HCT116 (cell line): ENCODE measurements at regions not wholly inside any gene's neighbourhood (a gene's known extent, or its start where the extent isn't known, plus 50 kb on each side); places are given as distances from the start of the nearest gene placed in this dataset.

Source experiments
- ATAC-seq: fragments of 200-7000 bp; cut with Tn5 transposase; 2 replicates; pipeline ENCODE4 v1.9.1; 2020; ENCODE audit warnings: mild to moderate bottlenecking, moderate library complexity
- BruUV-seq: library from RNA; stranded (reverse); fragments of 400-500 nt; replicated peaks from 2 replicates; lab custom pipeline; 2021; lab: Mats Ljungman, UMichigan
- CTCF ChIA-PET: fragments of 300-600 bp; sonication (Branson Sonifier 250); formaldehyde crosslinking; loops from one replicate; lab custom pipeline; 2021; ENCODE audit warnings: antibody characterized with exemption; lab: Charles Lee
- POLR2A ChIA-PET: fragments of 300-600, 350-600 bp; sonication (Branson Sonifier 250); formaldehyde crosslinking; loops from one replicate; lab custom pipeline; 2021; ENCODE audit warnings: antibody characterized with exemption; lab: Charles Lee
- RAD21 ChIA-PET, 2 experiments: fragments of 300-600 bp; sonication (Branson Sonifier 250); formaldehyde crosslinking; loops; one replicate each; lab custom pipeline; 2023; ENCODE audit warnings: low total read pairs in 2 of 2; ENCODE audit not compliant: uncharacterized antibody in 2 of 2, unreplicated experiment in 2 of 2, low non-redundant PET in 1 of 2; lab: Charles Lee
- DNase-seq: peaks from one replicate; pipeline ENCODE4 v3.0.0-alpha.2; 2010; ENCODE audit warnings: low read depth, low spot score
- H2AFZ ChIP-seq: fragments of 200-600 bp; shearing (Covaris generic), sonication (generic); 2 replicates; pipeline ENCODE4 v1.6.1; 2017; ENCODE audit warnings: low read depth, mixed run types, mixed read lengths, antibody characterized with exemption, low read length; ENCODE audit not compliant: poor library complexity, severe bottlenecking
- H3K27ac ChIP-seq: 2 replicates; pipeline ENCODE4 v1.5.1; 2012; ENCODE audit warnings: low read depth, low read length
- H3K27me3 ChIP-seq: fragments of 200-600 bp; sonication (generic); 2 replicates; pipeline ENCODE4 v1.6.1; 2016; ENCODE audit warnings: mixed run types, low read length, mixed read lengths; ENCODE audit not compliant: insufficient read depth
- H3K36me3 ChIP-seq, 2 experiments: fragments of 200-500 bp in 1 of 2; fragments of 200-600 bp in 1 of 2; sonication (Bioruptor generic) in 1 of 2; sonication (generic) in 1 of 2; 2 replicates each; pipeline versions ENCODE4 v1.5.1 to v1.6.1; 2014 to 2016; ENCODE audit warnings: low read length in 2 of 2, inconsistent platforms in 1 of 2, mixed read lengths in 1 of 2, mixed run types in 1 of 2; ENCODE audit not compliant: insufficient read depth in 2 of 2, control insufficient read depth in 1 of 2
- H3K4me1 ChIP-seq, 2 experiments: fragments of 200-600 bp in 1 of 2; sonication (generic) in 1 of 2; 2 replicates each; pipeline versions ENCODE4 v1.5.1 to v1.6.1; 2012 to 2017; ENCODE audit warnings: low read length in 2 of 2, inconsistent platforms in 1 of 2, mild to moderate bottlenecking in 1 of 2, mixed read lengths in 1 of 2, mixed run types in 1 of 2, moderate library complexity in 1 of 2; ENCODE audit not compliant: insufficient read depth in 2 of 2, control insufficient read depth in 1 of 2
- H3K4me2 ChIP-seq: fragments of 200-600 bp; sonication (generic); 2 replicates; pipeline ENCODE4 v1.6.1; 2017; ENCODE audit warnings: mixed run types, low read length, mixed read lengths
- H3K4me3 ChIP-seq, 2 experiments: fragments of 200-600 bp in 1 of 2; sonication (generic) in 1 of 2; replicated peaks in 1 of 2; 2 replicates each; pipeline ENCODE4 v1.5.1; 2011 to 2016; ENCODE audit warnings: low read length in 2 of 2, control low read depth in 1 of 2, low read depth in 1 of 2, mild to moderate bottlenecking in 1 of 2, mixed read lengths in 1 of 2, mixed run types in 1 of 2
- H3K79me2 ChIP-seq: fragments of 200-600 bp; sonication (generic); 2 replicates; pipeline ENCODE4 v1.6.1; 2017; ENCODE audit warnings: mild to moderate bottlenecking, mixed run types, low read length, moderate library complexity, mixed read lengths; ENCODE audit not compliant: insufficient read depth
- H3K9ac ChIP-seq: fragments of 200-600 bp; sonication (generic); 2 replicates; pipeline ENCODE4 v1.6.1; 2016; ENCODE audit warnings: low read length, mixed read lengths
- H3K9me2 ChIP-seq: fragments of 200-600 bp; sonication (generic), shearing (Covaris generic); 2 replicates; pipeline ENCODE4 v1.6.1; 2017; ENCODE audit warnings: mixed run types, mild to moderate bottlenecking, moderate library complexity; ENCODE audit not compliant: insufficient read depth
- H3K9me3 ChIP-seq, 2 experiments: fragments of 200-500 bp in 1 of 2; fragments of 200-600 bp in 1 of 2; sonication (Bioruptor generic) in 1 of 2; sonication (generic) in 1 of 2; 2 replicates each; pipeline ENCODE4 v1.6.1; 2014 to 2017; ENCODE audit warnings: low read length in 2 of 2, mixed read lengths in 2 of 2, inconsistent platforms in 1 of 2, low read depth in 1 of 2, mild to moderate bottlenecking in 1 of 2, mixed run types in 1 of 2, moderate library complexity in 1 of 2; ENCODE audit not compliant: control insufficient read depth in 1 of 2, insufficient read depth in 1 of 2
- H4K20me1 ChIP-seq: fragments of 200-600 bp; sonication (generic), shearing (Covaris generic); 2 replicates; pipeline ENCODE4 v1.6.1; 2017; ENCODE audit warnings: mixed run types, mild to moderate bottlenecking, moderate library complexity; ENCODE audit not compliant: insufficient read depth
- CBX3 ChIP-seq: IDR thresholded peaks from 2 replicates; pipeline ENCODE4 v1.6.1; 2012; ENCODE audit warnings: low read depth
- EGR1 ChIP-seq: IDR thresholded peaks from 2 replicates; pipeline ENCODE4 v1.6.1; 2012; ENCODE audit warnings: low read depth
- ELF1 ChIP-seq: IDR thresholded peaks from 2 replicates; pipeline ENCODE4 v1.6.1; 2012; ENCODE audit warnings: low read depth, borderline replicate concordance
- EZH2 ChIP-seq: fragments of 200-600 bp; sonication (generic); IDR thresholded peaks from 2 replicates; pipeline ENCODE4 v1.6.1; 2017; ENCODE audit warnings: antibody characterized with exemption, mixed run types
- EZH2phosphoT487 ChIP-seq: fragments of 200-600 bp; IDR thresholded peaks from 2 replicates; pipeline ENCODE4 v1.6.1; 2018; ENCODE audit warnings: antibody characterized with exemption, borderline replicate concordance
- POLR2A ChIP-seq: IDR thresholded peaks from 2 replicates; pipeline ENCODE4 v1.7.0; 2011; ENCODE audit warnings: borderline replicate concordance; ENCODE audit not compliant: insufficient read depth, insufficient read length; ENCODE audit errors: extremely low read depth
- SP1 ChIP-seq: IDR thresholded peaks from 2 replicates; pipeline ENCODE4 v1.6.1; 2012; ENCODE audit warnings: low read depth
- SRF ChIP-seq: IDR thresholded peaks from 2 replicates; pipeline ENCODE4 v1.6.1; 2012; ENCODE audit warnings: low read depth
- TCF7L2 ChIP-seq: IDR thresholded peaks from 2 replicates; pipeline ENCODE4 v1.7.0; 2011; ENCODE audit warnings: borderline replicate concordance, inconsistent platforms; ENCODE audit not compliant: insufficient read depth, insufficient read length; ENCODE audit errors: extremely low read depth
- intact Hi-C: fragments of 100-400 bp; cut with micrococcal nuclease; formaldehyde crosslinking; loops from 2 replicates; pipeline ENCODE4 v1.10.0; 2022
- TF ChIP-seq, protein P1 (sequence below): IDR thresholded peaks from 2 replicates; pipeline ENCODE4 v1.6.1; 2012
- TF ChIP-seq, protein P2 (sequence below): IDR thresholded peaks from 2 replicates; pipeline ENCODE4 v1.6.1; 2011; ENCODE audit warnings: mild to moderate bottlenecking, low read length, moderate library complexity; ENCODE audit not compliant: insufficient replicate concordance; ENCODE audit errors: extremely low read depth
- TF ChIP-seq, protein P3 (sequence below), 3 experiments: fragments of 200-600 bp in 1 of 3; sonication (generic) in 1 of 3; IDR thresholded peaks in 2 of 3; conservative IDR thresholded peaks in 1 of 3; 2 replicates each; pipeline ENCODE4 v1.5.1; 2012 to 2017; ENCODE audit warnings: low read depth in 2 of 3, low read length in 2 of 3, antibody characterized with exemption in 1 of 3, borderline replicate concordance in 1 of 3, control low read depth in 1 of 3, mild to moderate bottlenecking in 1 of 3, mixed read lengths in 1 of 3, mixed run types in 1 of 3, moderate library complexity in 1 of 3; ENCODE audit not compliant: insufficient read depth in 1 of 3

DNA sequence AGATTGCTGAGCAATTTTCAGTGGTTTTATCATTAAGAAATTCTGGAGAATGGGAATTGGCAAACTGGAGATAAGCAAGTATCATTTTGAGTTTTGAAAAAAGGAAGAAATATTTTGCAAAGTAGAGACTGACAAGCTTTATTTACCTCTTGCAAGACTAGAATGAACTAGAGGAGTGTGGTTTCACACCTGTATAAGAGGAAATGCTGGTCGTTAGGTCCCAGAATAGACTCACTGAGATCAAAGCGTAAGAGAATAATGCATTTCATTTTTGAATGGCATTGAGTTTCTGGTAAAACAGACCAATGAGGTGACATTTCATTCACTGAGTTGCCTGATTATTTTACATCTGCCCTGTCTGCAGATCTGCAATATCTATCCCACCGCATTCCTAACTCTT, 308.1 kb downstream of the ADGRL2 start:
- Histone ChIP-seq H2AFZ (no peak overlapping the region), H3K27ac (no peak overlapping the region), H3K4me1 (no peaks in the 10 kb centered on the region), H4K20me1 (no peaks in the 10 kb centered on the region), H3K9ac (no peak overlapping the region), H3K9me2 (no peaks in the 10 kb centered on the region), H3K27me3 (no peaks in the 10 kb centered on the region), H3K79me2 (no peaks in the 10 kb centered on the region), H3K36me3 (no peaks in the 10 kb centered on the region), H3K4me2 (no peak overlapping the region), H3K9me3 (no peaks in the 10 kb centered on the region), H3K4me3 (no peak overlapping the region)
- CTCF ChIA-PET = no interaction called here
- ATAC-seq = no peak
- intact Hi-C loops = no loop called here
- no peak for DNase-seq
- POLR2A ChIA-PET = no interaction called here
- TF ChIP-seq EGR1 (no peak), ELF1 (no peak), EZH2phosphoT487 (no peak), CBX3 (no peak), EZH2 (no peak), TCF7L2 (no peak)
- TF ChIP-seq, protein P1, sequence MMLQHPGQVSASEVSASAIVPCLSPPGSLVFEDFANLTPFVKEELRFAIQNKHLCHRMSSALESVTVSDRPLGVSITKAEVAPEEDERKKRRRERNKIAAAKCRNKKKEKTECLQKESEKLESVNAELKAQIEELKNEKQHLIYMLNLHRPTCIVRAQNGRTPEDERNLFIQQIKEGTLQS = no peak
- no TSS peak for BruUV-seq
- RAD21 ChIA-PET = no interaction called here

DNA sequence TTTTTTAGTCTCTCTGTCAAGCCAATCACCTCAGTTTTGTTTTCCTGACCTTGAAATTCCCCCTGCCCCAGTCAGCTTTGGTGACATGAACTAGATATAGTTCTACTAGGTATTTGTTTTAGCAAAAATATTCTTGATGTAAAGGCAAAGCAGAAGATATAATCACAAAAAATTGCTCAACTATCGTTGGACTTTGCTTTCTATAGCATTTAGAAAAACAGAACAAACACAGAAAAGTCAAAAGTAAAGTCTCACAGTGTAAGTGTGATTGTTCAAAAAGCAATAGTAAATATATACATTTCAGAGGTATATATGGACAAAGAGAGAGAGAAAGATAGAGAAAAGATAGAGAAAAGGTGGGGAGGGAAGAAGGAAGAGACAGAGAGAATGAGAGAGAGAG, 305.9 kb downstream of the ADGRL2 start:
- Histone ChIP-seq H3K4me1 (no peaks in the 10 kb centered on the region), H3K9me3 (no peaks in the 10 kb centered on the region), H3K79me2 (no peaks in the 10 kb centered on the region), H3K27me3 (no peaks in the 10 kb centered on the region), H3K36me3 (no peaks in the 10 kb centered on the region), H2AFZ (no peak overlapping the region), H3K9me2 (no peaks in the 10 kb centered on the region), H3K4me2 (no peak overlapping the region), H3K27ac (no peak overlapping the region), H3K4me3 (no peak overlapping the region), H4K20me1 (no peaks in the 10 kb centered on the region), H3K9ac (no peak overlapping the region)
- ChIA-PET CTCF (no interaction called here), RAD21 (no interaction called here), POLR2A (no interaction called here)
- BruUV-seq = no TSS peak
- DNase-seq (no peak), ATAC-seq (no peak)
- intact Hi-C loops = no loop called here
- TF ChIP-seq, protein P2, sequence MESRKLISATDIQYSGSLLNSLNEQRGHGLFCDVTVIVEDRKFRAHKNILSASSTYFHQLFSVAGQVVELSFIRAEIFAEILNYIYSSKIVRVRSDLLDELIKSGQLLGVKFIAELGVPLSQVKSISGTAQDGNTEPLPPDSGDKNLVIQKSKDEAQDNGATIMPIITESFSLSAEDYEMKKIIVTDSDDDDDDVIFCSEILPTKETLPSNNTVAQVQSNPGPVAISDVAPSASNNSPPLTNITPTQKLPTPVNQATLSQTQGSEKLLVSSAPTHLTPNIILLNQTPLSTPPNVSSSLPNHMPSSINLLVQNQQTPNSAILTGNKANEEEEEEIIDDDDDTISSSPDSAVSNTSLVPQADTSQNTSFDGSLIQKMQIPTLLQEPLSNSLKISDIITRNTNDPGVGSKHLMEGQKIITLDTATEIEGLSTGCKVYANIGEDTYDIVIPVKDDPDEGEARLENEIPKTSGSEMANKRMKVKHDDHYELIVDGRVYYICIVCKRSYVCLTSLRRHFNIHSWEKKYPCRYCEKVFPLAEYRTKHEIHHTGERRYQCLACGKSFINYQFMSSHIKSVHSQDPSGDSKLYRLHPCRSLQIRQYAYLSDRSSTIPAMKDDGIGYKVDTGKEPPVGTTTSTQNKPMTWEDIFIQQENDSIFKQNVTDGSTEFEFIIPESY = no peak
- TF ChIP-seq ELF1 (no peak), POLR2A (no peak), SRF (no peak), EZH2phosphoT487 (no peak), SP1 (no peak)
- TF ChIP-seq, protein P1 = no peak
- TF ChIP-seq, protein P3, sequence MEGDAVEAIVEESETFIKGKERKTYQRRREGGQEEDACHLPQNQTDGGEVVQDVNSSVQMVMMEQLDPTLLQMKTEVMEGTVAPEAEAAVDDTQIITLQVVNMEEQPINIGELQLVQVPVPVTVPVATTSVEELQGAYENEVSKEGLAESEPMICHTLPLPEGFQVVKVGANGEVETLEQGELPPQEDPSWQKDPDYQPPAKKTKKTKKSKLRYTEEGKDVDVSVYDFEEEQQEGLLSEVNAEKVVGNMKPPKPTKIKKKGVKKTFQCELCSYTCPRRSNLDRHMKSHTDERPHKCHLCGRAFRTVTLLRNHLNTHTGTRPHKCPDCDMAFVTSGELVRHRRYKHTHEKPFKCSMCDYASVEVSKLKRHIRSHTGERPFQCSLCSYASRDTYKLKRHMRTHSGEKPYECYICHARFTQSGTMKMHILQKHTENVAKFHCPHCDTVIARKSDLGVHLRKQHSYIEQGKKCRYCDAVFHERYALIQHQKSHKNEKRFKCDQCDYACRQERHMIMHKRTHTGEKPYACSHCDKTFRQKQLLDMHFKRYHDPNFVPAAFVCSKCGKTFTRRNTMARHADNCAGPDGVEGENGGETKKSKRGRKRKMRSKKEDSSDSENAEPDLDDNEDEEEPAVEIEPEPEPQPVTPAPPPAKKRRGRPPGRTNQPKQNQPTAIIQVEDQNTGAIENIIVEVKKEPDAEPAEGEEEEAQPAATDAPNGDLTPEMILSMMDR (IDR thresholded peaks at IDR 0.05 in 2 of 3, conservative IDR thresholded peaks at IDR 0.05 in 1 of 3; ENCODE audit: borderline replicate concordance in 1 of 3, insufficient read depth in 1 of 3, low read depth in 2 of 3, low read length in 2 of 3) = no peak
